ENCODE measurements at regions not wholly inside any gene's neighbourhood (a gene's known extent, or its start where the extent isn't known, plus 50 kb on each side); places are given as distances from the start of the nearest gene placed in this dataset.

- DNase-seq (no peak), ATAC-seq (ENCODE audit: poor library complexity) (no peak)
- intact Hi-C loops (cut with DNase I) = no loop called here
Observed at GRCh38 chr14:34070917-34071407, 120.1 kb upstream of the EGLN3 start.

DNA sequence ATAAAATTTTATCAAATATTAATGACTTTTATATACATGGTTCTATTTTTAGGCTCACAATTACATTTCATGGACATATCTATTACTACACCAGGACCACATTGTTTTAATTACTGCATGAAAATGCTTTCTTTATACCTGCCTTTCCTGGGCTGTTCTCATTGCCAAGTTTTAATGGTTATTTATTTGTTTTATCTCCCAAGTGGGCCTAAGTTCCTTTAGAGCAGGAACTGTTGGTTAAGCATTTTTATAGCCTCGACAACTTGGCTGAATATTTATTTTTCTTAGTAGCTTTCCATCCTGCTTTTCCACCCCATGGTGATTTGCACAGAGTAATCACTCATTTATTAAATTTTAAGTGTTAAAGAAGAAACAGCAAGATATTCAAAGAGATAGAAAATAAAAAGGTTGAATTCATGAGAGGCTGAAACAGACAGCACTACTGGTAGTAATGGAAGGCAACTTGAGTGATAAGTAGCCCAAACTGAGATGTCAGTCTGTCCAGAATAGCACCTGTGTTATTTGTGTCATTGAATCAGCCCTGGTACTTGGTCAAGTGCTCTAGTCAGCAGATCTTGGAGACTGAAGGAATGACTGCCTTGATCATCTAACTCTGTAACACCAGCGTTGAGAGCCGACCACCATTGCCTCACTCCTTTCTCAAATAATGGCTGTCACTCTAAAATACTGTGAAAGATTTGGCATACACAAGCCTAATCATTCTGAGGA lies 119.1 kb upstream of the EGLN3 start:
- no peak for ATAC-seq (ENCODE audit: poor library complexity)
- no peak for DNase-seq
- intact Hi-C loops (cut with DNase I) = no loop called here

GRCh38 chr14:34067587-34067986 lies 116.7 kb upstream of the EGLN3 start:
- ATAC-seq (ENCODE audit: poor library complexity) (no peak), DNase-seq (no peak)
- intact Hi-C loops (cut with DNase I) = no loop called here

- ATAC-seq (ENCODE audit: poor library complexity) (peak; percentile 72), DNase-seq (no peak)
- intact Hi-C loops (cut with DNase I) = no loop called here
Observed at GRCh38 chr14:34065690-34066391, 115.0 kb upstream of the EGLN3 start.

DNA sequence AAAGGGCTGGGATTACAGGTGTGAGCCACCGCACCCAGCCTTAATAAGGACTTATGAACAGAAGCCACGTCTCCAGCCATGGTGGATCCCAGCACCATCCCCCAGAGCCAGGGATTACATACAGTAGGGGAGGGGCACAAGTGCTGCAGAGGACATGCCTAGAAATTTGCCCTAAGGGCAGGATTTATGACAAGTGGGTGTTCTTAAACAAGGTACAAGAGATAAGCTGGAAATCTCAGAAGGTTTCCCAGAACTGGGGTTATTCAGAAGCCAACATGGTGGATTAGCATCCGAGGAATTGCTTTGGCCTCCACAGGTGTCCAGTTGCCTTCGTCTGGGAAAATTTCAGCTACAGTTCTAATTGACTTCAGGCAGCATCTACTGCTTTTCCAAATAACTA lies 114.4 kb upstream of the EGLN3 start:
- DNase-seq (no peak), ATAC-seq (ENCODE audit: poor library complexity) (no peak)
- intact Hi-C loops (cut with DNase I) = no loop called here

- intact Hi-C loops (cut with DNase I) = no loop called here
- ATAC-seq (ENCODE audit: poor library complexity) = peak; percentile 26
- peak; percentile 62 for DNase-seq
Observed at GRCh38 chr14:34064349-34064748, 113.5 kb upstream of the EGLN3 start.

GRCh38 chr14:34063470-34064164 lies 112.7 kb upstream of the EGLN3 start:
- DNase-seq = no peak
- ATAC-seq (ENCODE audit: poor library complexity) = peak; percentile 16
- intact Hi-C loops (cut with DNase I) = no loop called here

DNA sequence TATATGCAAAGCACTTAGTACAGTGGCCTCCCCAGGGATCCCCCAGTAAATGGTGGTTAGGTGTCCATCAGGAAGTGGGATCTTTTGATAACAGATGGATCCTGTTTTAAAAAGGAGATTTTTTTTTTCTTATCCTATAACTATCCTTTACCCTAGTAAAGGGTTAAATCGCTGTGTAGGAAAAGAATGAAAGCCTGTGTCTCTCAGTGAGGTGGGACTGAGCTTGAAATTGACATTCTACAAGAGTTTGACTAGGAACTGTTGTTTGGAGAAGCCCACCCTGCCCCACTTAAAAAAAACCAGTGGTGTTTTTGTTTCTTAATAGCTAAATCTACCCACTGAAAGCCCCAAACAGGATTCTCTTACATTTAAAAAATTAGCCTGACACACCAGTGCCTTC lies 112.2 kb upstream of the EGLN3 start:
- ATAC-seq (ENCODE audit: poor library complexity) = no peak
- intact Hi-C loops (cut with DNase I) = no loop called here
- no peak for DNase-seq

DNA sequence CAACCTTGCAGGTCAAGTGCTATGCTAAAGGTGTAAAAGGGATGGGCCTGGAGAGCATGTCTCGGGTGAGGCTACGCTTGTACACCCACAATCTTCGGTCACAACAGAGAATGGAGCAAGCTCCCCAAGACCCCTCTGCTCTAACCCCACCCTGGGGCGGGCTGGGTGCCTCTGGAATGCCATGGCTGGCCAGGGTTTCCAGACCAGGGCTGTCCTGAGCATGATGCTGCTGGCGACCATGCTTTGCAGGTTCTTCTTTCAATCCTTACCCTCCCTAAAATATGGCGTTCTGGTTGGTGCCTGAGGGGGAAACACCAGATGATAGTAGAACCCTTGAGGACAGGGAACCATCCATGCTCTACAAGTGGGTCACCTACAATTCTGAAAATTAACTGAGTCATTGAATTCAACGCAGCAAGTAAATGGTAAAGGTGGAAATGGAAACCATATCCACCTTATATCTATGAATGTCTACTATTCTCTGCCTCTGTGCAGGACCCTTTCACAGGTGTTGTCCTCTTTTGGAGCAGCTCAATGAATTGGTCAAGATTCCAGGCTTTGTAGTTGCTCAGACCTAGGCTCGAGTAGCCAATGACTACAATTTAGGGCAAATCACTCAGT lies 111.6 kb upstream of the EGLN3 start:
- ATAC-seq (ENCODE audit: poor library complexity) = no peak
- no peak for DNase-seq
- intact Hi-C loops (cut with DNase I) = no loop called here

DNA sequence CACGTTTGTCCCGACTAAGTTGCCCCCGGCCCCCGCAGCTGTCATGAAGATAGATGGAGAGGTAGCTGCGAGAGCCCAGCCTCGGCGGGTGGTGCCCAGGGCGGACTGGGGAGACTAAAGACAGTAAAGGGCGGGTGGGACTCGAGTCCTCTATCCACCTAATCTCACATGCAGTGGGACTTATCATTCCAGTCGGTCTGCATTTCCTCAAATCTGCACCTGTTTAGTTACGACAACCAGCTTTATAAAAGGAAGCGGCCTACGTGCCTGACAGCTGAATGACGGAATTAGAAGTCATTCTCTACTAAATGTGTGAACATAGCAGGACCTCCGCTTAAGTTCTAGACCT lies 109.8 kb upstream of the EGLN3 start:
- intact Hi-C loops (cut with DNase I) = no loop called here
- DNase-seq (no peak), ATAC-seq (ENCODE audit: poor library complexity) (peak; percentile 13)

DNA sequence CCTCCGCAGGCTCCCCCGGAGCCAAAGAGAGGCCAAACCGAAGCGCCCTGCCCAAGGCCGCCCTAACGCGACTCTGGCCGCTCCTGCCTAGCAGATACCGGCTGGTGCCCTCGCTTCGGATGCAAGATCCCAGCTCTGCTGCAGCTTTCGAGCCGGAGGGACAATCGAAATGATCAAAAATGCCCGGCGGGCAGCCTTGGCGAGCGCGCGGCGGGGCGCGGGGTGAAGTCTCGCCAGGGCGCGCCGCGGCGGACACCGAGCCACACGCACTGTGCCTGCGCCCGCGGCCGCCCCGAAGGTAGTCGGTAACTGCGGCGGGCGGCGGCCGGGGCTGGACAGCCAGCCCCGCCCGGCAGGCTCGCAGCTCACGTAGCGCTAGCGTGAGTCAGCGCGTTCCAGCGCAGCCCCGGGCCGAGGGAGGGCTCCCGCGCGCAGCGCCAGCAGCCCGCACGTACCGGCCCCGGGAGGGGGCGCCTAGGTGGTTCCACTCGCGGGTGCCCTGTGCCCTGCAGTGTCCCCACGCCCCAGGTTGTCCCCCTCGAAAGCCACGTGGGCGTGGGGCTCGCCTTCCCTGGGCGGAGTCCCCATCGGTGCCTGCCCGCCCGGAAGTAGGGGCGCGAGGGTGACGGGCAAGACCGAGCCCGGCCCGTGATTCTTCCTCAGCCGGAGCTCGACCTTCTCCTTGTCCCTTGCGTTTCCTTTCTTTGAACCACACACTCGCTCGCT lies 109.2 kb upstream of the EGLN3 start:
- ATAC-seq (ENCODE audit: poor library complexity) (peak; percentile 95), DNase-seq (peak; percentile 90)
- intact Hi-C loops (cut with DNase I) = loop anchor here (10.0 kb wide), 1 partner anchor 115 kb away; no protein-coding TSS in a partner anchor

- intact Hi-C loops (cut with DNase I) = loop anchor here (10.0 kb wide), 1 partner anchor 114 kb away; no protein-coding TSS in a partner anchor
- DNase-seq (no peak), ATAC-seq (ENCODE audit: poor library complexity) (no peak)
Observed at GRCh38 chr14:34059037-34059924, 108.4 kb upstream of the EGLN3 start.

GRCh38 chr14:34058510-34058909 lies 107.6 kb upstream of the EGLN3 start:
- intact Hi-C loops (cut with DNase I) = loop anchor here (10.0 kb wide), 1 partner anchor 114 kb away; no protein-coding TSS in a partner anchor
- no peak for ATAC-seq (ENCODE audit: poor library complexity)
- no peak for DNase-seq

- intact Hi-C loops (cut with DNase I) = loop anchor here (10.0 kb wide), 1 partner anchor 111 kb away; no protein-coding TSS in a partner anchor
- ATAC-seq (ENCODE audit: poor library complexity) (no peak), DNase-seq (no peak)
Observed at GRCh38 chr14:34056046-34056445, 105.2 kb upstream of the EGLN3 start.

- DNase-seq = no peak
- intact Hi-C loops (cut with DNase I) = loop anchor here (10.0 kb wide), 1 partner anchor 111 kb away; no protein-coding TSS in a partner anchor
- no peak for ATAC-seq (ENCODE audit: poor library complexity)
Observed at GRCh38 chr14:34055157-34055950, 104.5 kb upstream of the EGLN3 start.

GRCh38 chr14:34053666-34054065 lies 102.8 kb upstream of the EGLN3 start:
- intact Hi-C loops (cut with DNase I) = loop anchor here (10.0 kb wide), 1 partner anchor 109 kb away; no protein-coding TSS in a partner anchor
- ATAC-seq (ENCODE audit: poor library complexity) = peak; percentile 88

DNA sequence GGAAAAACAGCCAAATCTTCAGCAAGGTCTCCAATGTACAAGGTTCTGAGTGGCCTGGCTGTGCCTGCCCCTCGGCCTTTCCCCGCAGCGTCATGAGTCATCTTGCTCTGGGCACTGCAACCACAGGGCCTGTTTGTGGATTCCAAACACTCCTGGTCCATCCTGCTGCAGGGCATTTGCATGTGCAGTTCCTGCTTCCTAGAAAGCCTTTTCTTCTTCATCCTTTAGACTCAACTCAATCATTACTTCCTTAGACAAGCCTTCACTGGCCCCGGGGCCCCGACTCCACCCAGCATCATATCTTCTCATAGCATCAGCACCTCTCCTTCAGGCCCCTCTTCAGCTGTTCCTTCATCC lies 101.8 kb upstream of the EGLN3 start:
- DNase-seq (no peak), ATAC-seq (ENCODE audit: poor library complexity) (no peak)

More at GRCh38 chr14:34053666-34054065, 102.8 kb upstream of the EGLN3 start:
- DNase-seq = peak; percentile 66

More for the DNA sequence above, 101.8 kb upstream of the EGLN3 start:
- intact Hi-C loops (cut with DNase I) = loop anchor here (10.0 kb wide), 1 partner anchor 108 kb away; no protein-coding TSS in a partner anchor

Measured in Right ventricle myocardium superior (tissue), 1 donor.